GM12875 (cell line): ENCODE measurements at regions not wholly inside any gene's neighbourhood (a gene's known extent, or its start where the extent isn't known, plus 50 kb on each side); places are given as distances from the start of the nearest gene placed in this dataset.

ENCODE experiments used
- H3K4me3 ChIP-seq: one replicate; pipeline ENCODE4 v1.5.1; 2011; ENCODE audit warnings: low read depth, low read length, control low read depth
- TF ChIP-seq, protein P1 (sequence below): IDR thresholded peaks from 2 replicates; pipeline ENCODE4 v1.5.1; 2011; ENCODE audit warnings: low read depth, mild to moderate bottlenecking, control low read depth, inconsistent platforms, low read length, moderate library complexity, borderline replicate concordance; ENCODE audit not compliant: insufficient read depth

DNA sequence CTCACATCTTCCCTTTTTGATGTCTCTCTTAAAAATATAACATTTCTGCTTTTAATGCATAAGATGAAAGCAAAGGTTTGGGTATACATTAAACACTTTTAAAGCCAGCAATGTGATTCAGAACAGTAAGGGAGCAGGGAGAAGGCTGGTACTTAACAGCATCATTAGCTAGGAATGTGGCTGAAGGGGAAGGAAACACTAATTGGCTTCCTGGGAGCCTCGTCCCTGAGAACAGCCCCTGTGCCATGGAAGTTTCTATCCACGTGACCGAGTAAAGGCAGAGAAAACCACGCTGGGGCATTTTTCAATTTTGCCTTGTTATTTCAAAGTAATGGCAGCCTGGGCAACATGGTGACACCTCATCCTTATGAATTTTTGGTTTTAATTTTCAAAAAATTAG lies 109.2 kb upstream of the GPC1 start:
- H3K4me3 ChIP-seq: no peak overlapping the region
- TF ChIP-seq, protein P1, sequence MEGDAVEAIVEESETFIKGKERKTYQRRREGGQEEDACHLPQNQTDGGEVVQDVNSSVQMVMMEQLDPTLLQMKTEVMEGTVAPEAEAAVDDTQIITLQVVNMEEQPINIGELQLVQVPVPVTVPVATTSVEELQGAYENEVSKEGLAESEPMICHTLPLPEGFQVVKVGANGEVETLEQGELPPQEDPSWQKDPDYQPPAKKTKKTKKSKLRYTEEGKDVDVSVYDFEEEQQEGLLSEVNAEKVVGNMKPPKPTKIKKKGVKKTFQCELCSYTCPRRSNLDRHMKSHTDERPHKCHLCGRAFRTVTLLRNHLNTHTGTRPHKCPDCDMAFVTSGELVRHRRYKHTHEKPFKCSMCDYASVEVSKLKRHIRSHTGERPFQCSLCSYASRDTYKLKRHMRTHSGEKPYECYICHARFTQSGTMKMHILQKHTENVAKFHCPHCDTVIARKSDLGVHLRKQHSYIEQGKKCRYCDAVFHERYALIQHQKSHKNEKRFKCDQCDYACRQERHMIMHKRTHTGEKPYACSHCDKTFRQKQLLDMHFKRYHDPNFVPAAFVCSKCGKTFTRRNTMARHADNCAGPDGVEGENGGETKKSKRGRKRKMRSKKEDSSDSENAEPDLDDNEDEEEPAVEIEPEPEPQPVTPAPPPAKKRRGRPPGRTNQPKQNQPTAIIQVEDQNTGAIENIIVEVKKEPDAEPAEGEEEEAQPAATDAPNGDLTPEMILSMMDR: no peak

DNA sequence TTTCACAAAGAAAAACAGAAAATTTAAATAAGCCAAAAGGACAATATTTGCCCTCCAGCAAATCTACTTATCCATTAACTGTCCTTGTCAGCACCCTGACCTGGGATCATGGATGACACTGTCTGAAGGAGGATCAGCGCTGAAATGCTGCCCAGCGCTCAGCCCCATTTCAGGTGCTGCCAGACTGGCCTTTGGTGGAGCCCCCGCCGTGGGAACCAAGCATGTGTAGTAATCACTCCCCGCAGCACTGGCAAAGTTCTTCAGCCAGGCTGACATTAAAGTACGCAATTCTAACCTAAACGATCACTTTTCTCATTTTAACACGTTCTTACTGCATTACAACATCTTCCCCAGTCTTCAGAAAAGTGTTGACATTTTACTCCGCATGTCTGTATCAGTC lies 108.6 kb upstream of the GPC1 start:
- TF ChIP-seq, protein P1: no peak
- H3K4me3 ChIP-seq: no peak overlapping the region

DNA sequence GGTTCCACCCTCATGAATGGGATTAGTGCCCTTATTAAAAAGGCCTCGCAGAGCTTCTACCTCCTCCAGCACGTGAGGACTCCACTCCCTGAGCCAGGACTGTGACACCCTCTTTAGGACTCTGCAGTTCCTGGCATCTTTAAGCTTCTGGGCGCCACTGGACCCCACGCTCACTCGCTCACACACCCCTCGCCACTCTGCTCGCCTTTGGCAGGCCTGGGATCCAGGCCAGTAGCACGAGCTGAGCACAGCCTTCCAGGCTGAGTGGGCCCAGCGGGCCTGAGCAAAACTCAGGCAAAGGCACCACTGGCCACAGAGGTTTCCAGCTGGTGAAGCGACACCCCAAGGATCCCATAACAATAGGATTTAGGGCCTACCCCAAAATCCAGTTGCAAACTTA lies 107.9 kb upstream of the GPC1 start:
- no peak overlapping the region for H3K4me3 ChIP-seq
- TF ChIP-seq, protein P1: no peak

DNA sequence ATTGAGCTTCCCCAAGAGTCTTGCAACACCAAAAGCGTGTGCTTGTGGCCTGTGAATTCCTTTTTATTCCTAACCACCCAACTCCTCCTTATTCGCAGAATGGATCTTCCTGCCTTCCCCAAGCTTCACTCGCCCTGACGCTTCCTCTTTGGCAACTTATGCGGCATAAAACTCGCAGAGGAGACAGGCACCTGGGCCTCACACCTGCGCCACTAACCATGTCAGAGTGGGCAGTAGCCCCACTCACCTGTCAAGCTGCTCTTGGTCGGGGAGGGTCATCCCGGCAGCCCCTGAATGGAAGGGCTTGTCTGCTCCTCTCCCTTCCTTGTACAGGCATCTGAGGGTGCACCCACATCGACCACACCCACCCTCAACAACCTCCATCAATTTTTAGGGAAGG lies 106.9 kb upstream of the GPC1 start:
- H3K4me3 ChIP-seq: no peak overlapping the region
- TF ChIP-seq, protein P1: no peak

DNA sequence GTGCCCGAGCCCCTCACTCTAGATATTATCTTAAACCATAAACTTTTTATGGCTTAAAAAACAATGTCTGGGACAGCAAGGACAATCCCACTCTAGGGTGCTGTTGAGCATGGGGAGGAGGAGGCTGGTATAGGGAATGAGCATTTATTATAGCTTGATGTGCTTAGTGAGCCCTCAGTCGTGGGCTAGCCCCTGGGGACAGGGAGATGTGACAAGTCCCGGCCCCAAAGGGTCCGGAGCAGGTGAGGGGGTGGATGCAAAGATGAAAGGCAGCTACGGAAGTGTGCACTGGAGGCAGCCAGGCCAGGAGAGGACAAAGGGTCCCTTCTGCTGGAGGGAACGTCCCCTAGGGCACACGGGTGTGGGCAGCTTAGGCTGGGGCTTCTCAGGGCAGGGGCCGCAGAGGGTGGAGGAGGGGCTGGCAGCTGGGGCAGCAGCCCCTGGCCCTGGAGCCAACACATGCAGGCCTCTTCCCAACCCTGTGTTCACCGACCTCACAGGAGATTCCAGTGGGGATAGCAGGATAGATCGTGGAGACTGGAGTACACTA lies 106.3 kb upstream of the GPC1 start:
- TF ChIP-seq, protein P1: no peak
- H3K4me3 ChIP-seq: no peak overlapping the region

DNA sequence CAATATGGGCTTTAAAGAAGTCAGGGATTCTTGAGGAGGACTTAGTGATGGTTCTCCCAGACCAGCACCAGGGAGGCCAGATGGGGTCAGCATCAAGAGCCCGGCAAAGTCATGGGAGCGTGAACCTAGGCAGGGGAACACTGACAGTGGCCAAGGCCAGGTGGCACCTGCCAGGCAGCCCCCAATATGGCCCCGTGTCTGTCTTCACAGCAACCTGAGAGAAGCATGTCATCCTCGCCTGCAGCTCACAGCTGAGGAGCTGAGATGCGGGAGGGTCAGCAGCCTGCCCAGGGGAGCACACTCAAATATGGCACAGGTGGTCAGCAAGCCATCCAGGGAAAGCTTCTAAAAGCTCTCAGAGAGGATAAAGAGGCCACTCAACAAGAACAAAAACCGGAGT lies 105.7 kb upstream of the GPC1 start:
- TF ChIP-seq, protein P1: no peak
- H3K4me3 ChIP-seq: no peak overlapping the region

DNA sequence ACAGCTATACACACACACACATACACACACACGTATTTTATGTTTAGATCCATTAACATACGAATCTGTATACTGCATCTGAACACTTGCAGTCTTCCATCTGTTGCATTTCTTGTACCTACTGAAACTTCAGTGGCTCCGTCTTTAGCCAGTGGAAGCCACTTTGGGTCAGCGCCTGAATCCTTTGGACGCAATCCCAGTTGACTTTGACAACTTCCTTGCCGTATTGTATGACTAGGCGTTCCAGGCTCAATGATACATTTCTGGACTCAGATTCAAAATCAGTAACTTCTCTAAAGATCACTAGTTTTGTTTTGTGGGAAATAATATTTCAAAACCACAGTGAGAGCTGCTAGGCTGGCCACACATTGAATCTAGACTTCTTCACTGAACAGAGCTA lies 101.5 kb upstream of the GPC1 start:
- H3K4me3 ChIP-seq: no peak overlapping the region
- TF ChIP-seq, protein P1: no peak
